Neuronal stem cell (in vitro differentiated cells): ENCODE measurements at regions not wholly inside any gene's neighbourhood (a gene's known extent, or its start where the extent isn't known, plus 50 kb on each side); places are given as distances from the start of the nearest gene placed in this dataset.

ENCODE experiments used
- DNase-seq: peaks from one replicate; pipeline ENCODE4 v3.0.0-alpha.2; 2013; ENCODE audit warnings: low spot score
- H2AFZ ChIP-seq: one replicate; pipeline ENCODE4 v1.6.1; 2013; ENCODE audit warnings: mild to moderate bottlenecking, low read length, inconsistent platforms
- H2AK5ac ChIP-seq: 2 replicates; pipeline ENCODE4 v1.6.1; 2013; ENCODE audit warnings: low read depth, mild to moderate bottlenecking, inconsistent platforms, low read length, moderate library complexity, mixed read lengths
- H2BK120ac ChIP-seq: 2 replicates; pipeline ENCODE4 v1.6.1; 2013; ENCODE audit warnings: low read depth, mild to moderate bottlenecking, inconsistent platforms, low read length, moderate library complexity, mixed read lengths
- H2BK12ac ChIP-seq: one replicate; pipeline ENCODE4 v1.6.1; 2013; ENCODE audit warnings: low read length, inconsistent platforms
- H2BK15ac ChIP-seq: 2 replicates; pipeline ENCODE4 v1.6.1; 2013; ENCODE audit warnings: mild to moderate bottlenecking, low read length, inconsistent platforms, mixed read lengths
- H2BK5ac ChIP-seq: one replicate; pipeline ENCODE4 v1.6.1; 2013; ENCODE audit warnings: inconsistent platforms, mild to moderate bottlenecking, low read length, moderate library complexity
- H3K14ac ChIP-seq: one replicate; pipeline ENCODE4 v1.6.1; 2013; ENCODE audit warnings: low read length, inconsistent platforms
- H3K18ac ChIP-seq: 2 replicates; pipeline ENCODE4 v1.6.1; 2013; ENCODE audit warnings: low read length, inconsistent platforms
- H3K23ac ChIP-seq: 2 replicates; pipeline ENCODE4 v1.6.1; 2013; ENCODE audit warnings: low read depth, mild to moderate bottlenecking, mixed read lengths, low read length, inconsistent platforms; ENCODE audit not compliant: poor library complexity
- H3K27ac ChIP-seq: replicated peaks from 3 replicates; pipeline ENCODE4 v1.5.1; 2013; ENCODE audit warnings: low read length, inconsistent platforms
- H3K27me3 ChIP-seq, 3 experiments: 2 replicates each; pipeline ENCODE4 v1.6.1; 2013; ENCODE audit warnings: low read length in 3 of 3, mild to moderate bottlenecking in 2 of 3, inconsistent platforms in 1 of 3, low read depth in 1 of 3, mixed read lengths in 1 of 3, moderate library complexity in 1 of 3; ENCODE audit not compliant: control insufficient read depth in 3 of 3, insufficient read depth in 3 of 3
- H3K36me3 ChIP-seq, 2 donors: replicated peaks in 1 of 2; 2 replicates each; pipeline ENCODE4 v1.6.1; 2013; ENCODE audit warnings: low read length in 2 of 2; ENCODE audit not compliant: control insufficient read depth in 2 of 2, insufficient read depth in 2 of 2
- H3K4ac ChIP-seq: 2 replicates; pipeline ENCODE4 v1.6.1; 2013; ENCODE audit warnings: inconsistent platforms, mild to moderate bottlenecking, low read length, moderate library complexity
- H3K4me1 ChIP-seq, 2 donors: 1 replicate in 1 of 2; 2 replicates in 1 of 2; pipeline ENCODE4 v1.6.1; 2013; ENCODE audit warnings: low read length in 2 of 2, low read depth in 1 of 2; ENCODE audit not compliant: control insufficient read depth in 2 of 2, insufficient read depth in 1 of 2
- H3K4me2 ChIP-seq: one replicate; pipeline ENCODE4 v1.6.1; 2013; ENCODE audit warnings: mild to moderate bottlenecking, low read length, inconsistent platforms; ENCODE audit not compliant: insufficient read depth, poor library complexity, severe bottlenecking
- H3K4me3 ChIP-seq, 2 donors: 2 replicates each; pipeline ENCODE4 v1.5.1; 2013; ENCODE audit warnings: low read length in 2 of 2, mild to moderate bottlenecking in 2 of 2, inconsistent platforms in 1 of 2, moderate library complexity in 1 of 2
- H3K79me1 ChIP-seq: one replicate; pipeline ENCODE4 v1.6.1; 2013; ENCODE audit warnings: low read depth, mild to moderate bottlenecking, inconsistent platforms, low read length, moderate library complexity
- H3K9ac ChIP-seq: one replicate; pipeline ENCODE4 v1.6.1; 2013; ENCODE audit warnings: mild to moderate bottlenecking, low read depth, low read length, inconsistent platforms; ENCODE audit not compliant: poor library complexity
- H3K9me3 ChIP-seq, 2 donors: replicated peaks in 1 of 2; 2 replicates each; pipeline versions ENCODE3 to v1.6.1; 2013; ENCODE audit warnings: low read length in 2 of 2, mild to moderate bottlenecking in 2 of 2, inconsistent platforms in 1 of 2, low read depth in 1 of 2, mixed read lengths in 1 of 2, moderate library complexity in 1 of 2; ENCODE audit not compliant: control insufficient read depth in 2 of 2, insufficient read depth in 1 of 2
- H4K8ac ChIP-seq: one replicate; pipeline ENCODE4 v1.6.1; 2013; ENCODE audit warnings: low read depth, mild to moderate bottlenecking, inconsistent platforms, low read length, moderate library complexity
- H4K91ac ChIP-seq: one replicate; pipeline ENCODE4 v1.6.1; 2013; ENCODE audit warnings: low read length, low read depth, mild to moderate bottlenecking, inconsistent platforms; ENCODE audit not compliant: poor library complexity
- WGBS, 2 donors: extraction: QIAGEN DNeasy Blood & Tissue Kit; methylation state at CpG; one replicate each; pipeline ENCODE4 v1.1.7; 2013; ENCODE audit warnings: missing lambda C conversion rate in 2 of 2, mixed read lengths in 1 of 2; ENCODE audit not compliant: insufficient read length in 2 of 2, insufficient replicate concordance in 1 of 2; ENCODE audit errors: extremely low coverage in 2 of 2; 5-methylcytosine and 5-hydroxymethylcytosine counted together

- no peak overlapping the region for H2BK15ac ChIP-seq
- H2BK120ac ChIP-seq = no peak overlapping the region
Measured at GRCh38 chr10:33982995-33983394, 648.5 kb upstream of the NRP1 start.

GRCh38 chr10:33981301-33981700 is 646.8 kb upstream of the NRP1 start:
- H3K4me3 ChIP-seq = no peak overlapping the region
- H2AK5ac ChIP-seq = no peak overlapping the region
- no peaks in the 10 kb centered on the region for H3K36me3 ChIP-seq
- H2BK120ac ChIP-seq = no peak overlapping the region
- peaks cover 0 to 6% of the 10 kb centered on the region in 2 donors for H3K4me1 ChIP-seq
- DNase-seq = no peak
- no peak overlapping the region for H3K23ac ChIP-seq
- no peak overlapping the region for H4K91ac ChIP-seq
- H2BK5ac ChIP-seq = no peak overlapping the region
- no peak overlapping the region for H2AFZ ChIP-seq
- H3K27me3 ChIP-seq = no peaks in the 10 kb centered on the region
- H3K9ac ChIP-seq = no peak overlapping the region
- H3K18ac ChIP-seq = no peak overlapping the region
- no peak overlapping the region for H3K4me2 ChIP-seq
- H3K27ac ChIP-seq = no peak overlapping the region
- H4K8ac ChIP-seq = no peak overlapping the region
- no peak overlapping the region for H3K4ac ChIP-seq
- peaks cover 0 to 9% of the 10 kb centered on the region in 2 donors for H3K9me3 ChIP-seq
- H2BK12ac ChIP-seq = no peak overlapping the region
- H3K14ac ChIP-seq = no peak overlapping the region
- WGBS, 2 donors = no CpG with 5 or more reads among the region's 5 CpGs
- H3K79me1 ChIP-seq = no peaks in the 10 kb centered on the region
- H2BK15ac ChIP-seq = no peak overlapping the region

More at GRCh38 chr10:33982995-33983394, 648.5 kb upstream of the NRP1 start:
- H3K9ac ChIP-seq = no peak overlapping the region
- no peak overlapping the region for H3K14ac ChIP-seq
- no peak overlapping the region for H3K4me3 ChIP-seq
- H2AK5ac ChIP-seq = no peak overlapping the region
- H2BK5ac ChIP-seq = no peak overlapping the region
- no peak overlapping the region for H4K8ac ChIP-seq
- H2AFZ ChIP-seq = peak overlapping the region; percentile 21
- DNase-seq = no peak
- H3K27ac ChIP-seq = no peak overlapping the region
- H3K18ac ChIP-seq = no peak overlapping the region
- H3K4ac ChIP-seq = no peak overlapping the region
- no peaks in the 10 kb centered on the region for H3K79me1 ChIP-seq
- peaks cover 0 to 9% of the 10 kb centered on the region in 2 donors for H3K9me3 ChIP-seq
- no peaks in the 10 kb centered on the region for H3K27me3 ChIP-seq
- H3K4me1 ChIP-seq = peaks cover 0 to 9% of the 10 kb centered on the region in 2 donors
- no peak overlapping the region for H2BK12ac ChIP-seq
- no CpG with 5 or more reads among the region's 3 CpGs for WGBS, 2 donors
- no peak overlapping the region for H3K23ac ChIP-seq
- no peak overlapping the region for H3K4me2 ChIP-seq
- H3K36me3 ChIP-seq = no peaks in the 10 kb centered on the region
- H4K91ac ChIP-seq = no peak overlapping the region

- Histone ChIP-seq H3K9me3 (peaks cover 0 to 9% of the 10 kb centered on the region in 2 donors), H3K4me2 (no peak overlapping the region), H2BK12ac (no peak overlapping the region), H3K4me3 (no peak overlapping the region), H3K27me3 (no peaks in the 10 kb centered on the region), H2BK5ac (no peak overlapping the region), H3K36me3 (no peaks in the 10 kb centered on the region), H3K9ac (peak overlapping the region; percentile 26), H3K18ac (no peak overlapping the region), H3K27ac (no peak overlapping the region), H3K14ac (no peak overlapping the region), H3K79me1 (no peaks in the 10 kb centered on the region), H2BK15ac (no peak overlapping the region), H3K23ac (no peak overlapping the region), H2BK120ac (no peak overlapping the region), H4K8ac (no peak overlapping the region), H3K4me1 (no peaks in the 10 kb centered on the region), H3K4ac (no peak overlapping the region), H4K91ac (no peak overlapping the region), H2AFZ (no peak overlapping the region), H2AK5ac (no peak overlapping the region)
- no CpG with 5 or more reads among the region's 6 CpGs for WGBS, 2 donors
- DNase-seq = no peak
Measured at GRCh38 chr10:33979195-33979594, 644.7 kb upstream of the NRP1 start.

GRCh38 chr10:33975481-33975880 is 641.0 kb upstream of the NRP1 start:
- no peak overlapping the region for H4K91ac ChIP-seq
- H2BK120ac ChIP-seq = no peak overlapping the region
- no peaks in the 10 kb centered on the region for H3K79me1 ChIP-seq
- no peaks in the 10 kb centered on the region for H3K4me1 ChIP-seq
- no peak overlapping the region for H3K9ac ChIP-seq
- H2AK5ac ChIP-seq = no peak overlapping the region
- H3K4me3 ChIP-seq = no peak overlapping the region
- no peak overlapping the region for H3K18ac ChIP-seq
- H3K4me2 ChIP-seq = no peak overlapping the region
- H3K23ac ChIP-seq = no peak overlapping the region
- no peak overlapping the region for H4K8ac ChIP-seq
- H3K27ac ChIP-seq = no peak overlapping the region
- WGBS, 2 donors = no CpG with 5 or more reads among the region's 3 CpGs
- H3K36me3 ChIP-seq = no peaks in the 10 kb centered on the region
- H3K14ac ChIP-seq = no peak overlapping the region
- H3K4ac ChIP-seq = no peak overlapping the region
- H3K27me3 ChIP-seq = no peaks in the 10 kb centered on the region
- DNase-seq = no peak
- H3K9me3 ChIP-seq = no peaks in the 10 kb centered on the region
- H2BK15ac ChIP-seq = no peak overlapping the region
- no peak overlapping the region for H2AFZ ChIP-seq
- no peak overlapping the region for H2BK5ac ChIP-seq
- no peak overlapping the region for H2BK12ac ChIP-seq
